ENCODE measurements at regions not wholly inside any gene's neighbourhood (a gene's known extent, or its start where the extent isn't known, plus 50 kb on each side); places are given as distances from the start of the nearest gene placed in this dataset.

DNA sequence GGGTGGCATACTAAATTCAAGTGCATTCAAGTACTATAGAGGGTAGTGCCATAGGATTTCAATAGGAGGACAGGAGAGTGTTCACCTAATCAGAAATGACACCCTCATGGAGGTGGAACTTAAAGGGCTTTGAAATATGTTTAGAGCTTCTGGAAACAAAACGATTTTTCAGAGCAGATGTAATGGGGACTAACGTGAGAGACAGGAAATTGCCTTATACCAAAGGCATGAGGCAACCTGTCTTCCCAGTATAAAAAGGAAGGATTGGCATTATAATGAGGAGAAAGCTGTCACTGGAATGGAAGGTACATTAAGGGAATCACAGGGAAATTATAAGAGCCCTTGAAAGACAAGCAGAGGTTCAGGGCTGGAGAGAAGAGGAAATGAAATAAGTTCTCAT lies 116.3 kb upstream of the PNPLA4 start:
- TF ChIP-seq, protein P1, sequence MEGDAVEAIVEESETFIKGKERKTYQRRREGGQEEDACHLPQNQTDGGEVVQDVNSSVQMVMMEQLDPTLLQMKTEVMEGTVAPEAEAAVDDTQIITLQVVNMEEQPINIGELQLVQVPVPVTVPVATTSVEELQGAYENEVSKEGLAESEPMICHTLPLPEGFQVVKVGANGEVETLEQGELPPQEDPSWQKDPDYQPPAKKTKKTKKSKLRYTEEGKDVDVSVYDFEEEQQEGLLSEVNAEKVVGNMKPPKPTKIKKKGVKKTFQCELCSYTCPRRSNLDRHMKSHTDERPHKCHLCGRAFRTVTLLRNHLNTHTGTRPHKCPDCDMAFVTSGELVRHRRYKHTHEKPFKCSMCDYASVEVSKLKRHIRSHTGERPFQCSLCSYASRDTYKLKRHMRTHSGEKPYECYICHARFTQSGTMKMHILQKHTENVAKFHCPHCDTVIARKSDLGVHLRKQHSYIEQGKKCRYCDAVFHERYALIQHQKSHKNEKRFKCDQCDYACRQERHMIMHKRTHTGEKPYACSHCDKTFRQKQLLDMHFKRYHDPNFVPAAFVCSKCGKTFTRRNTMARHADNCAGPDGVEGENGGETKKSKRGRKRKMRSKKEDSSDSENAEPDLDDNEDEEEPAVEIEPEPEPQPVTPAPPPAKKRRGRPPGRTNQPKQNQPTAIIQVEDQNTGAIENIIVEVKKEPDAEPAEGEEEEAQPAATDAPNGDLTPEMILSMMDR (IDR thresholded peaks at IDR 0.05): no peak
- TF ChIP-seq ZFX (IDR thresholded peaks at IDR 0.05; ENCODE audit: borderline replicate concordance): no peak
